Loucy (cell line): ENCODE measurements at regions not wholly inside any gene's neighbourhood (a gene's known extent, or its start where the extent isn't known, plus 50 kb on each side); places are given as distances from the start of the nearest gene placed in this dataset.
A peak's percentile ranks its signal among the peaks of the same experiment; 100 is the strongest.

Source experiments
- H2AFZ ChIP-seq: fragments of 200-600 bp; sonication (generic); 2 replicates; pipeline ENCODE4 v1.6.0; 2016; ENCODE audit warnings: antibody characterized with exemption, mild to moderate bottlenecking, low read length, moderate library complexity
- H3F3A ChIP-seq: fragments of 200-600 bp; 2 replicates; pipeline ENCODE4 v1.6.0; 2016; ENCODE audit warnings: antibody characterized with exemption, low read depth, mild to moderate bottlenecking
- H3K27me3 ChIP-seq: fragments of 200-600 bp; sonication (generic); 2 replicates; pipeline ENCODE4 v1.6.1; 2014; ENCODE audit warnings: low read length, mild to moderate bottlenecking; ENCODE audit not compliant: insufficient read depth, poor library complexity, severe bottlenecking
- H3K36me3 ChIP-seq: fragments of 200-600 bp; sonication (generic); 2 replicates; pipeline ENCODE4 v1.6.1; 2016; ENCODE audit warnings: low read length; ENCODE audit not compliant: insufficient read depth
- H3K4me1 ChIP-seq: fragments of 200-600 bp; sonication (generic); 2 replicates; pipeline ENCODE4 v1.5.1; 2014; ENCODE audit warnings: low read length, mild to moderate bottlenecking; ENCODE audit not compliant: insufficient read depth, poor library complexity, severe bottlenecking
- H3K4me2 ChIP-seq: fragments of 200-600 bp; sonication (generic); 2 replicates; pipeline ENCODE4 v1.6.0; 2014; ENCODE audit warnings: antibody characterized with exemption, low read length, low read depth, mild to moderate bottlenecking; ENCODE audit not compliant: poor library complexity, severe bottlenecking
- H3K4me3 ChIP-seq: fragments of 200-600 bp; sonication (generic); 2 replicates; pipeline ENCODE4 v1.5.1; 2014; ENCODE audit warnings: low read length, mild to moderate bottlenecking, mixed read lengths; ENCODE audit not compliant: poor library complexity, severe bottlenecking
- H3K79me2 ChIP-seq: fragments of 200-600 bp; sonication (generic); 2 replicates; pipeline ENCODE4 v1.6.1; 2014; ENCODE audit warnings: low read length; ENCODE audit not compliant: insufficient read depth
- H3K9ac ChIP-seq: fragments of 200-600 bp; sonication (generic); 2 replicates; pipeline ENCODE4 v1.6.0; 2014; ENCODE audit warnings: mild to moderate bottlenecking, low read depth, low read length, moderate library complexity; ENCODE audit not compliant: poor library complexity, severe bottlenecking
- H3K9me2 ChIP-seq: fragments of 200-600 bp; sonication (generic); replicated peaks from 2 replicates; pipeline ENCODE4 v1.6.1; 2016; ENCODE audit warnings: low read depth, low read length, mixed read lengths
- H3K9me3 ChIP-seq: fragments of 200-600 bp; sonication (generic); 2 replicates; pipeline ENCODE4 v1.6.1; 2014; ENCODE audit warnings: mild to moderate bottlenecking, antibody characterized with exemption, low read length, low read depth; ENCODE audit not compliant: insufficient read depth
- H4K20me1 ChIP-seq: fragments of 200-600 bp; sonication (generic); 2 replicates; pipeline ENCODE4 v1.6.0; 2014; ENCODE audit warnings: antibody characterized with exemption, low read length, mild to moderate bottlenecking; ENCODE audit not compliant: insufficient read depth, poor library complexity, severe bottlenecking
- EZH2phosphoT487 ChIP-seq: fragments of 200-600 bp; IDR thresholded peaks from 2 replicates; pipeline ENCODE4 v1.6.1; 2018; ENCODE audit warnings: antibody characterized with exemption, mild to moderate bottlenecking, moderate library complexity, borderline replicate concordance
- TF ChIP-seq, protein P1 (sequence below): fragments of 200-600 bp; sonication (generic); conservative IDR thresholded peaks from 2 replicates; pipeline ENCODE4 v1.5.1; 2014; ENCODE audit warnings: mild to moderate bottlenecking, antibody characterized with exemption, low read length

- Histone ChIP-seq H3K9me2 (no peaks in the 10 kb centered on the region), H3K9ac (no peak overlapping the region), H3F3A (no peaks in the 10 kb centered on the region), H4K20me1 (no peaks in the 10 kb centered on the region), H3K79me2 (no peaks in the 10 kb centered on the region), H2AFZ (no peak overlapping the region), H3K36me3 (no peaks in the 10 kb centered on the region), H3K4me3 (no peak overlapping the region), H3K4me2 (no peak overlapping the region), H3K9me3 (no peaks in the 10 kb centered on the region), H3K4me1 (no peaks in the 10 kb centered on the region), H3K27me3 (no peaks in the 10 kb centered on the region)
- TF ChIP-seq, protein P1, sequence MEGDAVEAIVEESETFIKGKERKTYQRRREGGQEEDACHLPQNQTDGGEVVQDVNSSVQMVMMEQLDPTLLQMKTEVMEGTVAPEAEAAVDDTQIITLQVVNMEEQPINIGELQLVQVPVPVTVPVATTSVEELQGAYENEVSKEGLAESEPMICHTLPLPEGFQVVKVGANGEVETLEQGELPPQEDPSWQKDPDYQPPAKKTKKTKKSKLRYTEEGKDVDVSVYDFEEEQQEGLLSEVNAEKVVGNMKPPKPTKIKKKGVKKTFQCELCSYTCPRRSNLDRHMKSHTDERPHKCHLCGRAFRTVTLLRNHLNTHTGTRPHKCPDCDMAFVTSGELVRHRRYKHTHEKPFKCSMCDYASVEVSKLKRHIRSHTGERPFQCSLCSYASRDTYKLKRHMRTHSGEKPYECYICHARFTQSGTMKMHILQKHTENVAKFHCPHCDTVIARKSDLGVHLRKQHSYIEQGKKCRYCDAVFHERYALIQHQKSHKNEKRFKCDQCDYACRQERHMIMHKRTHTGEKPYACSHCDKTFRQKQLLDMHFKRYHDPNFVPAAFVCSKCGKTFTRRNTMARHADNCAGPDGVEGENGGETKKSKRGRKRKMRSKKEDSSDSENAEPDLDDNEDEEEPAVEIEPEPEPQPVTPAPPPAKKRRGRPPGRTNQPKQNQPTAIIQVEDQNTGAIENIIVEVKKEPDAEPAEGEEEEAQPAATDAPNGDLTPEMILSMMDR: no peak
- no peak for TF ChIP-seq EZH2phosphoT487
Measured at GRCh38 chr17:34521955-34522354, 57.4 kb upstream of the TMEM132E start.

DNA sequence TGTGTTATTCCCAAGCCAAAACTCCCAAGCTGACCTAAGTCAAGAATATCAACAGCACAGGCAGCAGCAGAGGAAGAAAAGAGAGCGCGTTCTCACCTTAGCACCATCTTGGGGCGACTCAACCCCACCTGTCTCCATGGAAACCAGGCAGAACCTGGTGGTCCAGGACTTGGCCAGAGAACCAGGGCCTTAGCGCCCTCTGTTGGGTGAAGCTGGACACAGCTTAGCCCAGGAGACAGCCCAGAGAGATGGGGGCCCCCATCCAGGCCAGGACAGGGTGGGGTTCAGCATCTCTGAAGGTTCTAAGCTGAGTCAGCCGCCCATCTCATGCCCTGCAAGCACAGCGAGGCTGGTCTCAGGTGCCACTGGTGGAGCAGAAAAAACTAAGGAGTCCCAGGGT is 60.1 kb upstream of the TMEM132E start:
- no peaks in the 10 kb centered on the region for H3K9me3 ChIP-seq
- H3K9ac ChIP-seq: no peak overlapping the region
- no peaks in the 10 kb centered on the region for H3K27me3 ChIP-seq
- TF ChIP-seq EZH2phosphoT487: no peak
- TF ChIP-seq, protein P1: peak; percentile 87
- no peaks in the 10 kb centered on the region for H4K20me1 ChIP-seq
- no peaks in the 10 kb centered on the region for H3K79me2 ChIP-seq
- no peaks in the 10 kb centered on the region for H3K4me1 ChIP-seq
- H2AFZ ChIP-seq: no peak overlapping the region
- H3F3A ChIP-seq: no peaks in the 10 kb centered on the region
- H3K4me3 ChIP-seq: no peak overlapping the region
- H3K36me3 ChIP-seq: no peaks in the 10 kb centered on the region
- H3K9me2 ChIP-seq: no peaks in the 10 kb centered on the region
- H3K4me2 ChIP-seq: no peak overlapping the region

- H3K9me2 ChIP-seq: no peaks in the 10 kb centered on the region
- no peak overlapping the region for H3K4me2 ChIP-seq
- H3K79me2 ChIP-seq: no peaks in the 10 kb centered on the region
- no peaks in the 10 kb centered on the region for H3K36me3 ChIP-seq
- TF ChIP-seq, protein P1: no peak
- TF ChIP-seq EZH2phosphoT487: no peak
- no peak overlapping the region for H3K4me3 ChIP-seq
- H3K9me3 ChIP-seq: no peaks in the 10 kb centered on the region
- H3F3A ChIP-seq: no peaks in the 10 kb centered on the region
- no peaks in the 10 kb centered on the region for H3K4me1 ChIP-seq
- H3K27me3 ChIP-seq: no peaks in the 10 kb centered on the region
- no peak overlapping the region for H3K9ac ChIP-seq
- H4K20me1 ChIP-seq: no peaks in the 10 kb centered on the region
- H2AFZ ChIP-seq: no peak overlapping the region
Measured at GRCh38 chr17:34517406-34517805, 62.0 kb upstream of the TMEM132E start.
